ENCODE measurements at regions not wholly inside any gene's neighbourhood (a gene's known extent, or its start where the extent isn't known, plus 50 kb on each side); places are given as distances from the start of the nearest gene placed in this dataset.
A peak's percentile ranks its signal among the peaks of the same experiment; 100 is the strongest.

DNA sequence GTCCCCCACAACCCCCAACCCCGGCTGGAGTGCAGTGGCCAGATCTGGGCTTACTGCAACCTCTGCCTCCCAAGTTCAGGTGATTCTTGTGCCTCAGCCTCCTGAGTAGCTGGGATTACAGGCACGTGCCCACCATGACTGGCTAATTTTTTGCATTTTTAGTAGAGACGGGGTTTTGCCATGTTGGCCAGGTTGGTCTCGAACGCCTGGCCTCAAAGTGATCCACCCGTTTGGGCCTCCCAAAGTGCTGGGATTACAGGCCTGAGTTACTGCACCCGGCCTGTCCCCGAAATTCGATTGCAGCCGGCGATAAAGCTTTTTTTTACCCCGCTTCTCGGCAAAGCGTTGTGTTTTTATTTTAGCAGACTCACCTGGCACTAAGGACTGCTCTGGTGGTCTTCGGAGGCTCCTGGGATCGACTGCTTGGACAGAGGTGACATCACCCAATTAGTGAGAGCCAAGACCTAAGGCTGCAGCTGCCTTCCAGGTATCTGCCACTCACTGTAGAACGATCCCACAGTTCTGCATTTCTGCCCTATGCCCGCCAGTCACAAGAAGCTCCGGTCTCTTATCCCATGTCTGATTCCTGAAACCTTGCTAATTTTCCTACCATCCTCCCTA lies 82.2 kb upstream of the ARL4D start (continued):
- TF ChIP-seq TAF9B (IDR thresholded peaks at IDR 0.05; ENCODE audit: partially characterized antibody) (no peak), SPI1 (IDR thresholded peaks at IDR 0.05; ENCODE audit: borderline replicate concordance, low read depth, low read length) (no peak)

- POLR2A ChIA-PET = interaction anchor here (0.6 to 4.2 kb wide), 69 partner anchors 9 to 1628 kb away, joined by 3 to 89 read pairs (median 4); partner anchors contain the start of genes BRCA1, DHX8, IFI35 and NBR1
- DNase-seq (ENCODE audit: extremely low read depth in 1 of 4, low spot score in 3 of 4) (no peak), FAIRE-seq (peak; percentile 93), ATAC-seq (no peak)
- H3K4me1 ChIP-seq (replicated peaks in 1 of 2; ENCODE audit: control insufficient read depth in 2 of 2, insufficient read depth in 2 of 2, low read length in 2 of 2) = peaks cover 2 to 11% of the 10 kb centered on the region in 2 experiments; a peak in 3 of 5 replicates
- in situ Hi-C loops (cut with MboI) = loop anchor here (5.0 to 10.0 kb wide), 3 partner anchors 94 to 301 kb away; no protein-coding TSS in a partner anchor
- no peak overlapping the region; the same call in 1 of the 2 replicates for H3K4me2 ChIP-seq (ENCODE audit: insufficient read depth, low read length)
- no peaks in the 10 kb centered on the region for H3K27me3 ChIP-seq (ENCODE audit: control insufficient read depth in 2 of 2, insufficient read depth in 2 of 2, low read length in 2 of 2)
- TSS peak; percentile 99 for BruUV-seq (replicated peaks)
- H3K4me3 ChIP-seq = no peak overlapping the region
- H3K79me2 ChIP-seq (ENCODE audit: control insufficient read depth, insufficient read depth, low read length) = no peaks in the 10 kb centered on the region
- CTCF ChIA-PET (ENCODE audit: low intra/inter-chr PET ratio) = interaction anchor here (0.5 kb wide), 1 partner anchor 93 kb away, joined by 3 read pairs; no protein-coding TSS in a partner anchor
- intact Hi-C loops (cut with micrococcal nuclease) = loop anchor here (1.0 kb wide), 1 partner anchor 292 kb away; no protein-coding TSS in a partner anchor
- no peak overlapping the region for H2AFZ ChIP-seq (ENCODE audit: low read depth, low read length)
- peaks cover 7% of the 10 kb centered on the region for H3K9me3 ChIP-seq (replicated peaks; ENCODE audit: control insufficient read depth, insufficient read depth, low read depth, low read length)
- no peaks in the 10 kb centered on the region for H3K36me3 ChIP-seq (ENCODE audit: control insufficient read depth, insufficient read depth, low read length)
- no peaks in the 10 kb centered on the region for H4K20me1 ChIP-seq (replicated peaks; ENCODE audit: control insufficient read depth, insufficient read depth, low read length)
- no peaks in the 10 kb centered on the region for H3K9me1 ChIP-seq (ENCODE audit: control insufficient read depth, insufficient read depth, low read length)
- H3K9ac ChIP-seq (ENCODE audit: insufficient read depth in 1 of 2, low read depth in 2 of 2, low read length in 2 of 2) = peak overlapping the region in 1 of 2 experiments; percentile 81; a peak in 2 of 4 replicates
- no peak overlapping the region; the same call in 2 of the 3 replicates for H3K27ac ChIP-seq (ENCODE audit: extremely low read depth, low read depth, low read length)
- WGBS (ENCODE audit: insufficient coverage, low coverage, missing lambda C conversion rate) = 1% methylated on average over 15 of the region's 15 CpGs
- TF ChIP-seq RBM39 (optimal IDR thresholded peaks at IDR 0.05; ENCODE audit: low read depth, low read length) = peak; percentile 64
- TF ChIP-seq KLF6 (CRISPR knock-in tag; IDR thresholded peaks at IDR 0.05; ENCODE audit: borderline replicate concordance) = no peak
- no peak for TF ChIP-seq CTBP1 (IDR thresholded peaks at IDR 0.05; ENCODE audit: borderline replicate concordance)
- no peak for TF ChIP-seq ZNF644 (tag; IDR thresholded peaks at IDR 0.05; ENCODE audit: low read depth)
- TF ChIP-seq ZFP1 (CRISPR knock-in tag; IDR thresholded peaks at IDR 0.05) = no peak
- TF ChIP-seq DEAF1 (CRISPR knock-in tag; IDR thresholded peaks at IDR 0.05) = no peak
- TF ChIP-seq, protein P1, sequence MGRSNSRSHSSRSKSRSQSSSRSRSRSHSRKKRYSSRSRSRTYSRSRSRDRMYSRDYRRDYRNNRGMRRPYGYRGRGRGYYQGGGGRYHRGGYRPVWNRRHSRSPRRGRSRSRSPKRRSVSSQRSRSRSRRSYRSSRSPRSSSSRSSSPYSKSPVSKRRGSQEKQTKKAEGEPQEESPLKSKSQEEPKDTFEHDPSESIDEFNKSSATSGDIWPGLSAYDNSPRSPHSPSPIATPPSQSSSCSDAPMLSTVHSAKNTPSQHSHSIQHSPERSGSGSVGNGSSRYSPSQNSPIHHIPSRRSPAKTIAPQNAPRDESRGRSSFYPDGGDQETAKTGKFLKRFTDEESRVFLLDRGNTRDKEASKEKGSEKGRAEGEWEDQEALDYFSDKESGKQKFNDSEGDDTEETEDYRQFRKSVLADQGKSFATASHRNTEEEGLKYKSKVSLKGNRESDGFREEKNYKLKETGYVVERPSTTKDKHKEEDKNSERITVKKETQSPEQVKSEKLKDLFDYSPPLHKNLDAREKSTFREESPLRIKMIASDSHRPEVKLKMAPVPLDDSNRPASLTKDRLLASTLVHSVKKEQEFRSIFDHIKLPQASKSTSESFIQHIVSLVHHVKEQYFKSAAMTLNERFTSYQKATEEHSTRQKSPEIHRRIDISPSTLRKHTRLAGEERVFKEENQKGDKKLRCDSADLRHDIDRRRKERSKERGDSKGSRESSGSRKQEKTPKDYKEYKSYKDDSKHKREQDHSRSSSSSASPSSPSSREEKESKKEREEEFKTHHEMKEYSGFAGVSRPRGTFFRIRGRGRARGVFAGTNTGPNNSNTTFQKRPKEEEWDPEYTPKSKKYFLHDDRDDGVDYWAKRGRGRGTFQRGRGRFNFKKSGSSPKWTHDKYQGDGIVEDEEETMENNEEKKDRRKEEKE (IDR thresholded peaks at IDR 0.05; ENCODE audit: borderline replicate concordance in 1 of 2, control insufficient read depth in 1 of 2, low read depth in 2 of 2, low read length in 1 of 2) = no peak
- peak; percentile 85 for TF ChIP-seq U2AF1 (optimal IDR thresholded peaks at IDR 0.05; ENCODE audit: low read depth, low read length)
- TF ChIP-seq HNRNPH1 (optimal IDR thresholded peaks at IDR 0.05; ENCODE audit: low read depth, low read length) = peak; percentile 87
- no peak for TF ChIP-seq BMI1 (IDR thresholded peaks at IDR 0.05; ENCODE audit: low read length)
- TF ChIP-seq SPI1 (IDR thresholded peaks at IDR 0.05; ENCODE audit: borderline replicate concordance, low read depth, low read length) = no peak
- peak; percentile 97 for TF ChIP-seq FUS (optimal IDR thresholded peaks at IDR 0.05; ENCODE audit: low read depth, low read length)
Measured at GRCh38 chr17:43315858-43316521, 82.2 kb upstream of the RNU2-1 start.
